ENCODE measurements at regions not wholly inside any gene's neighbourhood (a gene's known extent, or its start where the extent isn't known, plus 50 kb on each side); places are given as distances from the start of the nearest gene placed in this dataset.

GRCh38 chrX:125520029-125520428 lies 200.4 kb downstream of the TEX13C start:
- TF ChIP-seq FOS (IDR thresholded peaks at IDR 0.05; ENCODE audit: borderline replicate concordance, insufficient read depth, low read length) (no peak), JUN (IDR thresholded peaks at IDR 0.05; ENCODE audit: borderline replicate concordance, insufficient read depth, insufficient read length, low read depth) (no peak), POLR2AphosphoS5 (IDR thresholded peaks at IDR 0.05; ENCODE audit: insufficient read depth, low read depth, low read length) (no peak), GATA2 (IDR thresholded peaks at IDR 0.05; ENCODE audit: insufficient read depth, insufficient read length, low read depth, low read length) (no peak), EZH2 (IDR thresholded peaks at IDR 0.05; ENCODE audit: borderline replicate concordance, low read depth, low read length, severe bottlenecking) (no peak), POLR2A (IDR thresholded peaks at IDR 0.05; ENCODE audit: low read depth, low read length) (no peak), MYC (IDR thresholded peaks at IDR 0.05; ENCODE audit: low read depth, low read length) (no peak), MAX (IDR thresholded peaks at IDR 0.05; ENCODE audit: insufficient read depth, insufficient read length) (no peak)
- TF ChIP-seq, protein P1, sequence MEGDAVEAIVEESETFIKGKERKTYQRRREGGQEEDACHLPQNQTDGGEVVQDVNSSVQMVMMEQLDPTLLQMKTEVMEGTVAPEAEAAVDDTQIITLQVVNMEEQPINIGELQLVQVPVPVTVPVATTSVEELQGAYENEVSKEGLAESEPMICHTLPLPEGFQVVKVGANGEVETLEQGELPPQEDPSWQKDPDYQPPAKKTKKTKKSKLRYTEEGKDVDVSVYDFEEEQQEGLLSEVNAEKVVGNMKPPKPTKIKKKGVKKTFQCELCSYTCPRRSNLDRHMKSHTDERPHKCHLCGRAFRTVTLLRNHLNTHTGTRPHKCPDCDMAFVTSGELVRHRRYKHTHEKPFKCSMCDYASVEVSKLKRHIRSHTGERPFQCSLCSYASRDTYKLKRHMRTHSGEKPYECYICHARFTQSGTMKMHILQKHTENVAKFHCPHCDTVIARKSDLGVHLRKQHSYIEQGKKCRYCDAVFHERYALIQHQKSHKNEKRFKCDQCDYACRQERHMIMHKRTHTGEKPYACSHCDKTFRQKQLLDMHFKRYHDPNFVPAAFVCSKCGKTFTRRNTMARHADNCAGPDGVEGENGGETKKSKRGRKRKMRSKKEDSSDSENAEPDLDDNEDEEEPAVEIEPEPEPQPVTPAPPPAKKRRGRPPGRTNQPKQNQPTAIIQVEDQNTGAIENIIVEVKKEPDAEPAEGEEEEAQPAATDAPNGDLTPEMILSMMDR (IDR thresholded peaks at IDR 0.05; ENCODE audit: extremely low read depth in 1 of 2, insufficient read depth in 1 of 2, low read depth in 1 of 2, low read length in 2 of 2): no peak
- DNase-seq (ENCODE audit: low read depth, low spot score): no peak
- Histone ChIP-seq H4K20me1 (replicated peaks; ENCODE audit: control insufficient read depth, extremely low read depth, insufficient read depth, low read length) (no peaks in the 10 kb centered on the region), H3K4me1 (ENCODE audit: control insufficient read depth, extremely low read depth, insufficient read depth, low read length) (no peaks in the 10 kb centered on the region), H3K9ac (replicated peaks; ENCODE audit: extremely low read depth, insufficient read depth, low read length) (no peak overlapping the region), H3K36me3 (ENCODE audit: control insufficient read depth in 2 of 2, extremely low read depth in 1 of 2, insufficient read depth in 2 of 2, low read length in 2 of 2) (no peaks in the 10 kb centered on the region), H2AFZ (ENCODE audit: low read depth, low read length) (no peak overlapping the region), H3K9me3 (replicated peaks; ENCODE audit: control insufficient read depth, insufficient read depth, low read length) (no peaks in the 10 kb centered on the region), H3K4me2 (ENCODE audit: insufficient read depth, low read length) (no peak overlapping the region), H3K9me1 (replicated peaks; ENCODE audit: control insufficient read depth, extremely low read depth, insufficient read depth, low read length) (no peaks in the 10 kb centered on the region), H3K4me3 (replicated peaks in 1 of 3; ENCODE audit: insufficient read depth in 1 of 3, low read depth in 1 of 3, low read length in 3 of 3) (no peak overlapping the region), H3K27me3 (ENCODE audit: control insufficient read depth in 2 of 2, insufficient read depth in 2 of 2, low read length in 2 of 2) (no peaks in the 10 kb centered on the region), H3K27ac (ENCODE audit: insufficient read depth, low read depth, low read length) (no peak overlapping the region), H3K79me2 (ENCODE audit: control insufficient read depth, insufficient read depth, low read length) (no peaks in the 10 kb centered on the region)
- intact Hi-C loops (cut with micrococcal nuclease) (no loop called here), dilution Hi-C loops (cut with MboI; ENCODE audit: extremely low pct_ligation_motif_present, low sequenced_read_pairs) (no loop called here)
- ChIA-PET POLR2A (no interaction called here), CTCF (no interaction called here)
- FAIRE-seq: no peak
- BruUV-seq (replicated peaks): no TSS peak
